ENCODE measurements at regions not wholly inside any gene's neighbourhood (a gene's known extent, or its start where the extent isn't known, plus 50 kb on each side); places are given as distances from the start of the nearest gene placed in this dataset.

GRCh38 chr2:53202063-53202462 is 565.5 kb upstream of the CHAC2 start:
- CTCF ChIA-PET = no interaction called here
- H3K9ac ChIP-seq (ENCODE audit: control insufficient read depth, insufficient read depth, low read length) = no peak overlapping the region
- no peaks in the 10 kb centered on the region for H3K4me1 ChIP-seq (ENCODE audit: control insufficient read depth, insufficient read depth, low read length)
- no peak overlapping the region for H2AFZ ChIP-seq (ENCODE audit: control insufficient read depth, low read depth, low read length)
- no peak overlapping the region for H3K27ac ChIP-seq (ENCODE audit: control insufficient read depth, insufficient read depth)
- WGBS (ENCODE audit: insufficient coverage, insufficient replicate concordance, low lambda C conversion rate, missing lambda C conversion rate) = 0% methylated on average over 3 of the region's 3 CpGs
- TF ChIP-seq CREM (IDR thresholded peaks at IDR 0.05; ENCODE audit: low read depth) (no peak), SPI1 (IDR thresholded peaks at IDR 0.05; ENCODE audit: borderline replicate concordance, insufficient read depth, low read depth, low read length) (no peak), ZBTB40 (IDR thresholded peaks at IDR 0.05; ENCODE audit: borderline replicate concordance) (no peak), KDM1A (IDR thresholded peaks at IDR 0.05; ENCODE audit: borderline replicate concordance) (no peak), PML (IDR thresholded peaks at IDR 0.05; ENCODE audit: low read length) (no peak), TCF7 (IDR thresholded peaks at IDR 0.05; ENCODE audit: borderline replicate concordance) (no peak), RELA (IDR thresholded peaks at IDR 0.05; ENCODE audit: borderline replicate concordance, partially characterized antibody) (no peak), CHD2 (IDR thresholded peaks at IDR 0.05; ENCODE audit: borderline replicate concordance, low read depth, low read length) (no peak), YY1 (IDR thresholded peaks at IDR 0.05; ENCODE audit: low read depth, low read length) (no peak), SIN3A (IDR thresholded peaks at IDR 0.05; ENCODE audit: low read depth, low read length) (no peak), SMC3 (IDR thresholded peaks at IDR 0.05; ENCODE audit: borderline replicate concordance, low read length) (no peak), ATF7 (IDR thresholded peaks at IDR 0.05; ENCODE audit: low read depth) (no peak), TCF3 (IDR thresholded peaks at IDR 0.05; ENCODE audit: borderline replicate concordance, insufficient read depth, low read depth, low read length) (no peak), BACH1 (IDR thresholded peaks at IDR 0.05; ENCODE audit: borderline replicate concordance) (no peak), REST (IDR thresholded peaks at IDR 0.05; ENCODE audit: low read depth, low read length) (no peak), RCOR1 (conservative IDR thresholded peaks at IDR 0.05; ENCODE audit: low read depth, low read length) (no peak)
- RAD21 ChIA-PET (ENCODE audit: unreplicated experiment) = no interaction called here
- ATAC-seq = no peak
- BruUV-seq (replicated peaks) = no TSS peak
- no peak for DNase-seq (ENCODE audit: low read depth, low spot score)
- H3K4me3 ChIP-seq = no peak overlapping the region
- H3K27me3 ChIP-seq (replicated peaks in 1 of 2; ENCODE audit: control insufficient read depth in 2 of 2, insufficient read depth in 2 of 2, low read length in 1 of 2) = no peaks in the 10 kb centered on the region
- no peaks in the 10 kb centered on the region for H4K20me1 ChIP-seq (ENCODE audit: control insufficient read depth, insufficient read depth)
- H3K9me3 ChIP-seq (replicated peaks; ENCODE audit: control insufficient read depth, insufficient read depth, low read length) = no peaks in the 10 kb centered on the region
- no peaks in the 10 kb centered on the region for H3K79me2 ChIP-seq (ENCODE audit: control insufficient read depth, insufficient read depth, low read length)
- FAIRE-seq = no peak
- in situ Hi-C loops (cut with MboI) (no loop called here), intact Hi-C loops (cut with micrococcal nuclease; ENCODE audit: unreplicated experiment) (no loop called here)
- H3K4me2 ChIP-seq (ENCODE audit: control insufficient read depth, insufficient read depth) = no peak overlapping the region
- SMC1A ChIA-PET (ENCODE audit: uncharacterized antibody, unreplicated experiment) = no interaction called here
- POLR2A ChIA-PET = no interaction called here
- no peaks in the 10 kb centered on the region for H3K36me3 ChIP-seq (ENCODE audit: control insufficient read depth in 2 of 2, insufficient read depth in 2 of 2, low read length in 1 of 2)
